HG03139 (cell line): ENCODE measurements at regions not wholly inside any gene's neighbourhood (a gene's known extent, or its start where the extent isn't known, plus 50 kb on each side); places are given as distances from the start of the nearest gene placed in this dataset.
A peak's percentile ranks its signal among the peaks of the same experiment; 100 is the strongest.
"Not testable (repeated sequence)": the region's sequence is repeated elsewhere in the genome, so short reads cannot be mapped to it uniquely, and the experiment has no call there.

Experiments used
- ATAC-seq: cut with Tn5 transposase; IDR thresholded peaks from one replicate; pipeline ENCODE4 v1.9.1; 2021; ENCODE audit not compliant: unreplicated experiment

DNA sequence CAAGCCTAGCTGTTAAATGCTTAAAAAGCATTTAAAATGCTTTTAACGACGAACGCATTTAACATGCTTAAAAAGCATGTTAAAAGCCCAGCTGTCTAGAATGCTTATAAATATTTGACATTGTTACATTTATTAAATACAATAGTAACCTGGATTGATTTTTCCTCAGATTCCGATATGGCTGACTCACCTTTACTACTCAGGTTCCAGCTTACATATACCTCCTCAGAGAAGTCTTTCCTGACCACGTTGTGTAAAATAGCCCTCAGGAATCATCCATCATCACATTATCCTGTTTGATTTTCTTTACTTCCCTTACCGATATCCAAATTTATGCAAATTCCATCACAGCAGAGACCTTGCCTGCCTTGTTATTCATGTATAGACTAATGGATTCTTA lies 51.4 kb downstream of the SLC41A2 start:
- ATAC-seq: no peak

DNA sequence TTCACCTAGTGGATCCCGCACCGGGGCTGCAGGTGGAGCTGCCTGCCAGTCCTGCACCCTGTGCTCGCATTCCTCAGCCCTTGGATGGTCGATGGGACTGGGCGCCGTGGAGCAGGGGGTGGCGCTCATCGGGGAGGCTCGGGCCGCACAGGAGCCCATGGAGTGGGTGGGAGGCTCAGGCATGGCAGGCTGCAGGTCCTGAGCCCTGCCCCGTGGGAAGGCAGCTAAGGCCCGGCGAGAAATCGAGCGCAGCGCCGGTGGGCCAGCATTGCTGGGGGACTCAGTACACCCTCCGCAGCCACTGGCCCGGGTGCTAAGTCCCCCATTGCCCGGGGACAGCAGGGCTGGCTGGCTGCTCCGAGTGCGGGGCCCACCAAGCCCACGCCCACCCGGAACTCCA lies 52.6 kb downstream of the SLC41A2 start:
- not testable (repeated sequence) for ATAC-seq

- ATAC-seq: no peak
Observed at GRCh38 chr12:104903648-104904423, 54.3 kb downstream of the SLC41A2 start.

DNA sequence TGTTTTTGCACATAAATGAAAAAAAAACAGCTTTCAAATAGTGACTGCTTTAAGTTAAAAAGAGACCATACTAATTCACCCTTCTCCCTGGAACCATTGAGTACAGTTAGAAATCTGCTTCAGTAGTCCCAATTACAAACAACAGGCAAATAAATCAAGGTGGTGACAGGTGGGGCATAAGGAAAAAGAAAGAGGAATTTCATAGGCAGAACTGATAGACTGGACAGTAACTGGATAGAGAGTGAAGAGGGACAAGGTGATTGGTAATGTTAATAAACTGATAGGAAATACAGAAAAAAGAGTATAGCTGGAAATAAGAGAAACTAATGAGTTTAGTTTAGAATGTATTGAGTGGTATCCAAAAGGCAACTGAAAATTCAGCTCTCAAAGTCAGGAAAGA lies 56.0 kb downstream of the SLC41A2 start:
- ATAC-seq: no peak

DNA sequence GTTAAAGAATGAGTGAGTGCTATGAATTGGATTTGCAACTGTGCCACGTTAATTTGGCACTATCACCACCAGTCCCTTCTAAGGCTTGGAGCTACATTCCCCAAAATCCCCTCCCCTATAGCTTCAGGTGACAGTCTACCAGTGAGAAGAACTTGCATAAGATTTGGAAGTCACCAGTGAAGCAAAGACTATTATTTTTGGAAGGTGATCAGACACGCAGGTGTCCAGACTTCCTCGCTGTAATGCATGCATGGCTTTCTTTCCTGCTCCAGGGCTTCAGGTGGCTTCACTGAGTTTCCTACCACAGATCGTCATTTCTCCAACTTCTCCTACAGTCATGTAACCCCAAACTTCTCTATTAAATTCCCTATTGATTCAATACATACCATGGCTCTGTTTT lies 61.4 kb downstream of the SLC41A2 start:
- ATAC-seq: no peak

DNA sequence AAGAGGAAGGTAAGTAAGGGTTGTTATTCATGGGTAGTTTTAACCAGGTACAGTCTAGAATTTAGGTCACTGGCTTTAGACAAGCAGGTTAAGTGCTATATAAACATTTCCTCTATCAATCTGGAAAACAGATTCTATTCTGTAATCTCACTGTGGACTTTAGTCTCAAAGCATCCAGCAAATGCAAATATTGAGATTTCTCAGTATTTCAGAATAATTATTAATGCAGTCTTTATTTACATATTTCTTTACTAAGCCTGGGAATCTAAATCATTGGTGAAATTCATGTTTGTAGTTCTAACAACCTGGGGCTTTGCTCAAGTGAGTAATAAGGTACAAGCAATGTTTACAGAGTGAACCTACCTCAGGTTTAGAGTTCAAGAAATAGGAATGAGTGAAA lies 61.9 kb downstream of the SLC41A2 start:
- no peak for ATAC-seq

- no peak for ATAC-seq
Observed at GRCh38 chr12:104895415-104895814, 62.7 kb downstream of the SLC41A2 start.

DNA sequence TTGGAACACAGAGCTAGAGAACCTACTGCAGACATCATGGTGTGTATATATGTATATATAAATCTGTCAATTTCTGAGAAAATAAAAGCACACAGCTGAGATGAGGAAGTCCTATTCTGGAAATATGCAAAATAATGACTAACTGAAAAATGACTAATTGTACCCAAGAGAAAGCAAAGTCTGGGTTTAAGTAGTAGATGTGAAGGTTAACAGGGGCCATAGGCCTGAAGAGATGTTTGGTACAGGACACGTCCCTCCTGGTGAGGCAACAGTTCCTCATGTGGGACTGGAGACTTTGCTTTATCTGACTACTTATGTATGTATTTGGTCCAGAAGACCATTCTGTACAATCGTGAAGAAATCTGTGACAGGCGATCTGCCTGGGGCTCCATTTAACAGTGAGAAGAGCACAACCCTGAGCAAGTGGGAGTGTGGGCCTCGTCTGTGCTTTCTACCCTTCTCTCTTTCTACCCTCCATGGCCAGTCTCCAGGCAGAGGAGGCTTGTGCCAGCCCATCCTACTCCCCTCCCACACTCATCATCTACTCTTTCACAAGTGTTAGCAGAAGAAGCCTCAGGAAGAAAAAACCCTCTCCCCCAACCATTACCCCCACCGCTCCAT lies 67.5 kb downstream of the SLC41A2 start:
- ATAC-seq: no peak

GRCh38 chr12:104889735-104890134 lies 68.4 kb downstream of the SLC41A2 start:
- no peak for ATAC-seq

GRCh38 chr12:104888892-104889291 lies 69.2 kb downstream of the SLC41A2 start:
- ATAC-seq: no peak

DNA sequence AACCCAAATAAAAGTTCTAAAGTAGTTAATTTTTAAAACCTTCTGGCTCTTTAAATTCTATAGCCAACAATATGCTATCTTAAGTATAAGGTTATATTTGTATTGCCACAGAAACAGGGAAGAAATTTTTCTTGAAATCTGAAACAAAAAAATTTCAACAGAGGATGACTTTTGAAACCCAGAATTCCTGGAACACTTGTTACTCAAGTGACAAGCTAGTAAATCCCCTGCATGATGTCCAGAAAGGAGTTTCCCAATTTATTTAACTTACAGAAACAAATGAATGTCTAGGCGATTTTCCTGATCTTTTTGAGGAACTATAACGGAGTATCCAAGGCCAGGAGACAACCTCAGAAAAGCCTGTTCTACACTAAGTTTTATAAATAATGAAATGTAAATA lies 69.6 kb downstream of the SLC41A2 start:
- ATAC-seq: no peak

DNA sequence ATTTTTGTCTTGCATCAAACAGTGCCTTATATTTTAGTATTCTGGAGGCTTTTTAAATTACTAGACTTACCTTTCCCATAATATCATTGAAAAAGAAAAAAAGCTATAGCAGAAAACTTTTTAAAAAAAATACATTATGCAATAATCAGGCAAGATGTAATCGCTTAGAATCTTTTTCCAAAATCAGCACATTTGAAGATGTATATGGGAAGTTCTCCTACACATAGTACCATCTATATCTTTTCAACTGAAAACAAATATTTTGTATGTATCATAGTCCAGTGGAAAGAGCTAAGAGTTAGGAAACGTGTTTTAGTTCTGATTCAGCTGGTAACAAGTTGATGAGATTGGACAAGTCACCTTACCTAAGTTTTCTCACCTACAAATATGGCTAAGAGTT lies 70.6 kb downstream of the SLC41A2 start:
- ATAC-seq: no peak

DNA sequence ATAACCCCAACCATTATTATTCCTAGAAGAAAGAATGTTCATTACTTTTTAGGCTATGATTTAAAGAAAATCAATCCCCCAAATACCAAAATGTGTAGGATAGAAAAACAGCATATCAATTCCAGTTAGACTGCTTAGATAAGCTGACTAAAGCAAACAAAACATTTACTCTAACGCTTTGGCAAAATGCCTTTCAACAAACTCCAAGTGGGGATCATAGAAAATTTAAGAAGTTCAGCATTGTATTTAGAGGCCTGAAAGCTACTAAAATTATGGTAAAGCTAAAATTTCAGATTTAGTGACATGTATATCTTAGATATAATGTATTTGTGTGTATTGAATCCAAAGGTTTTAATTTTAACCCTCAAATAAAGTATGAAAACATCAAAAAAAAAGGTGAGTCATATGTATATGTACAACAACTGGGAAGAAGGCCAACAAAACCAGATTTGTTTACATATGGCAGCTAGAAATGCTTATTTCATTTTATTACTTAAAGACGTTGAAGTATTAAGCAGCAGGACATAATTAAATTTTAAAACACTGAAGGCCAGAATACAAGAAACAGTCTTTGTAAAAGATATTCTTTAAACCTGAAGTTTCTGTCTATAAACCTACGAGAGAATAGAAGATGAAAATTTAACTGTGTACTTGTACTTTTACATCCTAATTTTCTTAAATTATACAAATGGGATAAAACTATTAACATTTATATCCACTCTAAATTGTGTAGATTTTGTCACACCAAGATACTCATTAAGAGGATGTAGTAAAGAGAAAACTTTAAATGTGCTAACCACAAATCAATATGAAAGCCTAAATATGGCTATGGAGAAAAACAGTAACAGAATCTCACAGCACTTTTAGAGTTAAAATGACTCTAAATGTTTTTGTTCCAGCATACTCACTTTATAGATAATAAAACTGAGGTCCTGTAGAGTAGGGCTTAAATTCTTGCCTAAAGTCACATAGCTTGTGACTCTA lies 71.4 kb downstream of the SLC41A2 start:
- no peak for ATAC-seq

DNA sequence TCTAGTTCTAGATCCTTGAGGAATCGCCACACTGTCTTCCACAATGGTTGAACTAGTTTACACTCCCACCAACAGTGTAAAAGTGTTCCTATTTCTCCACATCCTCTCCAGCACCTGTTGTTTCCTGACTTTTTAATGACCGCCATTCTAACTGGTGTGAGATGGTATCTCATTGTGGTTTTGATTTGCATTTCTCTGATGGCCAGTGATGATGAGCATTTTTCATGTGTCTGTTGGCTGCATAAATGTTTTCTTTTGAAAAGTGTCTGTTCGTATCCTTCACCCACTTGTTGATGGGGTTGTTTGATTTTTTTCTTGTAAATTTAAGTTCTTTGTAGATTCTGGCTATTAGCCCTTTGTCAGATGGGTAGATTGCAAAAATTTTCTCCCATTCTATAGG lies 79.2 kb downstream of the SLC41A2 start:
- not testable (repeated sequence) for ATAC-seq

- ATAC-seq: no peak
Observed at GRCh38 chr12:104877103-104877705, 80.9 kb downstream of the SLC41A2 start.

GRCh38 chr12:104873374-104873773 lies 84.7 kb downstream of the SLC41A2 start:
- no peak for ATAC-seq

DNA sequence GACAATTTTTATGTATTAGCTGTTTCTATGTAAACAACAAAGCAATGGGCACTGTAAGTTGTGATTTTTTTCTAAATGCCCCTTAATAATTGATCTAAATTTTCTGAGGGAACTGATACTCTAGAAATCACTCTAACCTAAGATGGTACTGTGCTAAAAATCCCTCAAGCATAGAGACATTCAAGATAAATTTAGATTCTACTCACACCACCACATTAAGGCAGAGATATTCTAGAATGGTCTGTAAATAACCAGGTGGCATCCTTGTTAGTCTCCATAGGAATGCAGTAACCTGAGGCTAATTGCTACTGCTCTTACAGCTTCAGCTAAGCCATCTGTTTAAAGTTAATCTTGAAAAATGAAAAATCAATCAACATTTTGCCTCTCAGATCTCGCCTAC lies 87.3 kb downstream of the SLC41A2 start:
- ATAC-seq: no peak

- no peak for ATAC-seq
Observed at GRCh38 chr12:104866291-104866690, 91.8 kb downstream of the SLC41A2 start.

GRCh38 chr12:104865080-104865479 lies 93.0 kb downstream of the SLC41A2 start:
- ATAC-seq: peak; percentile 64

GRCh38 chr12:104864668-104865067 lies 93.4 kb downstream of the SLC41A2 start:
- no peak for ATAC-seq

DNA sequence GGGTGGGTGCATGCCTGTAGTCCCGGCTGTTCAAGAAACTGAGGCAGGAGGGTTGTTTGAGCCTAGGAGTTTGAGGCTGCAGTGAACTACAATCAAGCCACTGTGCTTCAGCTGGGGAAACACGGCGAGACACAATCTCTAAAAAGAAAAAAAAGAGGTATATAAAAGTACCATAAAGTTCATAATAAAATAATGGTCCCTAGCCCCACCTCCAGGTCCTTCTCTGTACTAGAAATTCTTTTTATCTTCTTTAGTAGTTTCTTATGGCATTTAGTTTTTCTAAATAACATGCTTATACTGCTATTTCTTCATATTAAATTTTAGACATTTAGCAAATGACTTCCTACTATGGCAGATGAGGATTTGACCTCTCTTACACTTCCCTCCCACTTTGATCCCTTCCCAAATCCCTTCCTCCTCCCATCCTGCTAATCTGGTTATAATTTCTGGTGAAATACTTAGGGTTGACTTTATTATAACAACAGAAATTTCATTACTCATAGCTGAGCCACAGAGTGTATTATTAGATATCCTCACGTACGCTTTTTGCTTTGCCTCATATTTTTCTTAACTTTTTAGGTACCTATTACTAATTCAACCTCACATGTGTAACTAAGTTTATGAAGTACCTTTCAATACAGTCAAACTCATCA lies 94.7 kb downstream of the SLC41A2 start:
- no peak for ATAC-seq
